Esophagus squamous epithelium (tissue), 4 donors: ENCODE measurements at regions not wholly inside any gene's neighbourhood (a gene's known extent, or its start where the extent isn't known, plus 50 kb on each side); places are given as distances from the start of the nearest gene placed in this dataset.

Experiments used
- POLR2A ChIP-seq, 4 donors: fragments of 450-650 bp; IDR thresholded peaks; one replicate each; pipeline ENCODE4 v1.6.1; 2017; ENCODE audit warnings: antibody characterized with exemption in 4 of 4, mild to moderate bottlenecking in 4 of 4, moderate library complexity in 3 of 4
- TF ChIP-seq, protein P1 (sequence below), 6 experiments: fragments of 450-650 bp in 4 of 6; fragments of 200-600 bp in 2 of 6; sonication (generic) in 2 of 6; IDR thresholded peaks; one replicate each; pipeline ENCODE4 v1.5.1; 2016 to 2019; ENCODE audit warnings: antibody characterized with exemption in 6 of 6, mild to moderate bottlenecking in 4 of 6, moderate library complexity in 4 of 6

DNA sequence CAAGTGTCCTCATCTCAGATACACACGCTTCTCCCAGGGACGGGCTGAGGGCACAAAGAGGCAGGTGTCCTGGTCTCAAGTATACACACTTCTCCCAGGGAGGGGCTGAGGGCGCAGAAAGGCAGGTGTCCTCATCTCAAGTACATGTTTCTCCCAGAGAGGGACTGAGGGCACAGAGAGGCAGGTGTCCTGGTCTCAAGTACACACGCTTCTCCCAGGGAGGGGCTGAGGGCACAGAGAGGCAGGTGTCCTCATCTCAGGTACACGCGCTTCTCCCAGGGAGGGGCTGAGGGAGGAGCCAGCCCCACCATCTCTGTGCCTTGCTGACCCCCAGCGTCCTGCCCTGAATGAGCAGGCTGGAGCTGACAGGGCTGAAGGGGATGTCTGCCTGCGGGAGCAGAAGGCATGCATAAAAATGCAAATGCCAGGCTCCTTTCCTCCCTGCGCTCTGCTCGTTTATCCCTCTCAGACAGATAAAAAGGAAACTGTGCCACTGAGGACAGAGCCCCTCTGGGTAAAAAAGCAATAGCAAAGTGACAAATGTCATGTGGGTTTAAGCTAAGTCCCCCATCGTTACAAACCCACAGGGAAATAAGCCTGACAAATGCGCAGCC, 96.1 kb upstream of the UQCRFS1 start:
- TF ChIP-seq, protein P1, sequence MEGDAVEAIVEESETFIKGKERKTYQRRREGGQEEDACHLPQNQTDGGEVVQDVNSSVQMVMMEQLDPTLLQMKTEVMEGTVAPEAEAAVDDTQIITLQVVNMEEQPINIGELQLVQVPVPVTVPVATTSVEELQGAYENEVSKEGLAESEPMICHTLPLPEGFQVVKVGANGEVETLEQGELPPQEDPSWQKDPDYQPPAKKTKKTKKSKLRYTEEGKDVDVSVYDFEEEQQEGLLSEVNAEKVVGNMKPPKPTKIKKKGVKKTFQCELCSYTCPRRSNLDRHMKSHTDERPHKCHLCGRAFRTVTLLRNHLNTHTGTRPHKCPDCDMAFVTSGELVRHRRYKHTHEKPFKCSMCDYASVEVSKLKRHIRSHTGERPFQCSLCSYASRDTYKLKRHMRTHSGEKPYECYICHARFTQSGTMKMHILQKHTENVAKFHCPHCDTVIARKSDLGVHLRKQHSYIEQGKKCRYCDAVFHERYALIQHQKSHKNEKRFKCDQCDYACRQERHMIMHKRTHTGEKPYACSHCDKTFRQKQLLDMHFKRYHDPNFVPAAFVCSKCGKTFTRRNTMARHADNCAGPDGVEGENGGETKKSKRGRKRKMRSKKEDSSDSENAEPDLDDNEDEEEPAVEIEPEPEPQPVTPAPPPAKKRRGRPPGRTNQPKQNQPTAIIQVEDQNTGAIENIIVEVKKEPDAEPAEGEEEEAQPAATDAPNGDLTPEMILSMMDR (IDR thresholded peaks at IDR 0.05), result no peak
- TF ChIP-seq POLR2A (IDR thresholded peaks at IDR 0.05), result no peak
